Breast epithelium (tissue), 4 donors: ENCODE measurements at regions not wholly inside any gene's neighbourhood (a gene's known extent, or its start where the extent isn't known, plus 50 kb on each side); places are given as distances from the start of the nearest gene placed in this dataset.

Experiments used
- DNase-seq, 2 donors: peaks; one replicate each; pipeline ENCODE4 v3.0.0-alpha.2; 2019; ENCODE audit warnings: low spot score in 2 of 2
- H3K27ac ChIP-seq, 2 donors: fragments of 200-600 bp; sonication (generic) in 1 of 2; one replicate each; pipeline ENCODE4 v1.5.1; 2016 to 2019; ENCODE audit warnings: mild to moderate bottlenecking in 1 of 2
- H3K27me3 ChIP-seq, 2 donors: fragments of 200-600 bp; sonication (generic) in 1 of 2; one replicate each; pipeline versions ENCODE4 v1.5.1 to v1.6.0; 2017 to 2019; ENCODE audit warnings: control low read depth in 1 of 2, mild to moderate bottlenecking in 1 of 2
- H3K36me3 ChIP-seq: fragments of 200-600 bp; one replicate; pipeline ENCODE4 v1.5.1; 2019
- H3K4me1 ChIP-seq, 2 donors: fragments of 200-600 bp; sonication (generic); one replicate each; pipeline ENCODE4 v1.5.1; 2016 to 2019; ENCODE audit warnings: control low read depth in 1 of 2
- H3K4me3 ChIP-seq, 3 donors: fragments of 200-600 bp; sonication (generic); 1 replicate in 2 of 3; 2 replicates in 1 of 3; pipeline ENCODE4 v1.5.1; 2016 to 2019; ENCODE audit warnings: mild to moderate bottlenecking in 3 of 3, moderate library complexity in 2 of 3
- H3K9me3 ChIP-seq, 2 donors: fragments of 200-600 bp; sonication (generic) in 1 of 2; one replicate each; pipeline ENCODE4 v1.5.1; 2016 to 2019; ENCODE audit warnings: control low read depth in 1 of 2
- CTCF ChIP-seq, 3 donors: fragments of 450-650 bp; IDR thresholded peaks; one replicate each; pipeline ENCODE4 v1.5.1; 2016 to 2017; ENCODE audit warnings: antibody characterized with exemption in 3 of 3, mild to moderate bottlenecking in 3 of 3, moderate library complexity in 3 of 3
- POLR2A ChIP-seq: fragments of 450-650 bp; IDR thresholded peaks from one replicate; pipeline ENCODE4 v1.6.1; 2016; ENCODE audit warnings: antibody characterized with exemption, mild to moderate bottlenecking, moderate library complexity
- POLR2AphosphoS5 ChIP-seq, 3 donors: sonication (generic); formaldehyde crosslinking; IDR thresholded peaks; one replicate each; pipeline ENCODE4 v1.6.1; 2017; ENCODE audit warnings: antibody characterized with exemption in 3 of 3
- intact Hi-C: fragments of 100-400 bp; cut with DNase I; formaldehyde crosslinking; loops from one replicate; pipeline ENCODE4 v1.15.1; 2023; ENCODE audit warnings: low total_unique reads

- Histone ChIP-seq H3K4me3 (no peak overlapping the region), H3K27ac (peak overlapping the region in 1 of 2 donors; percentile 58), H3K27me3 (no peaks in the 10 kb centered on the region), H3K9me3 (no peaks in the 10 kb centered on the region), H3K4me1 (no peaks in the 10 kb centered on the region), H3K36me3 (no peaks in the 10 kb centered on the region)
- TF ChIP-seq POLR2AphosphoS5 (IDR thresholded peaks at IDR 0.05), result no peak
- no peak for TF ChIP-seq CTCF (IDR thresholded peaks at IDR 0.05)
- TF ChIP-seq POLR2A, result no peak
- intact Hi-C loops, result no loop called here
- no peak for DNase-seq
Measured at GRCh38 chr3:72185549-72186399, 400.8 kb upstream of the PROK2 start.

- intact Hi-C loops, result no loop called here
- Histone ChIP-seq H3K36me3 (no peaks in the 10 kb centered on the region), H3K4me3 (no peak overlapping the region), H3K9me3 (no peaks in the 10 kb centered on the region), H3K4me1 (no peaks in the 10 kb centered on the region), H3K27me3 (no peaks in the 10 kb centered on the region), H3K27ac (no peak overlapping the region)
- no peak for DNase-seq
- TF ChIP-seq POLR2AphosphoS5 (IDR thresholded peaks at IDR 0.05) (no peak), CTCF (IDR thresholded peaks at IDR 0.05) (no peak), POLR2A (no peak)
Measured at GRCh38 chr3:72183489-72183888, 398.5 kb upstream of the PROK2 start.

GRCh38 chr3:72182206-72182605 is 397.3 kb upstream of the PROK2 start:
- H3K9me3 ChIP-seq, result no peaks in the 10 kb centered on the region
- intact Hi-C loops, result no loop called here

GRCh38 chr3:72181251-72181650 is 396.3 kb upstream of the PROK2 start:
- intact Hi-C loops, result no loop called here

More at GRCh38 chr3:72182206-72182605, 397.3 kb upstream of the PROK2 start:
- Histone ChIP-seq H3K27ac (no peak overlapping the region), H3K4me1 (peaks cover 3 to 9% of the 10 kb centered on the region in 2 donors), H3K36me3 (no peaks in the 10 kb centered on the region), H3K4me3 (no peak overlapping the region), H3K27me3 (no peaks in the 10 kb centered on the region)
- TF ChIP-seq CTCF (IDR thresholded peaks at IDR 0.05) (no peak), POLR2AphosphoS5 (IDR thresholded peaks at IDR 0.05) (no peak), POLR2A (no peak)
- no peak for DNase-seq

More at GRCh38 chr3:72181251-72181650, 396.3 kb upstream of the PROK2 start:
- Histone ChIP-seq H3K27ac (no peak overlapping the region), H3K36me3 (no peaks in the 10 kb centered on the region), H3K27me3 (no peaks in the 10 kb centered on the region), H3K9me3 (no peaks in the 10 kb centered on the region), H3K4me1 (peaks cover 9 to 16% of the 10 kb centered on the region in 2 donors), H3K4me3 (no peak overlapping the region)
- TF ChIP-seq CTCF (IDR thresholded peaks at IDR 0.05), result no peak
- no peak for TF ChIP-seq POLR2AphosphoS5 (IDR thresholded peaks at IDR 0.05)
- no peak for TF ChIP-seq POLR2A
- no peak for DNase-seq
